ENCODE measurements at regions not wholly inside any gene's neighbourhood (a gene's known extent, or its start where the extent isn't known, plus 50 kb on each side); places are given as distances from the start of the nearest gene placed in this dataset.
"Not testable (repeated sequence)": the region's sequence is repeated elsewhere in the genome, so short reads cannot be mapped to it uniquely, and the experiment has no call there.

- H3K9me3 ChIP-seq (ENCODE audit: control insufficient read depth, insufficient read depth, low read length); H3K27ac ChIP-seq (ENCODE audit: low read depth, low read length); H3K9ac ChIP-seq (ENCODE audit: low read depth, low read length); H3K36me3 ChIP-seq (ENCODE audit: control insufficient read depth, insufficient read depth, low read length); H3K4me3 ChIP-seq (ENCODE audit: low read depth, low read length); H3K4me1 ChIP-seq (ENCODE audit: control insufficient read depth, insufficient read depth, low read length): not testable (repeated sequence)
- H3K27me3 ChIP-seq (ENCODE audit: control insufficient read depth, insufficient read depth, low read length): peaks cover 51% of the 10 kb centered on the region
Observed at GRCh38 chr9:62881811-62882210, 1692.0 kb downstream of the SPATA31A7 start.

DNA sequence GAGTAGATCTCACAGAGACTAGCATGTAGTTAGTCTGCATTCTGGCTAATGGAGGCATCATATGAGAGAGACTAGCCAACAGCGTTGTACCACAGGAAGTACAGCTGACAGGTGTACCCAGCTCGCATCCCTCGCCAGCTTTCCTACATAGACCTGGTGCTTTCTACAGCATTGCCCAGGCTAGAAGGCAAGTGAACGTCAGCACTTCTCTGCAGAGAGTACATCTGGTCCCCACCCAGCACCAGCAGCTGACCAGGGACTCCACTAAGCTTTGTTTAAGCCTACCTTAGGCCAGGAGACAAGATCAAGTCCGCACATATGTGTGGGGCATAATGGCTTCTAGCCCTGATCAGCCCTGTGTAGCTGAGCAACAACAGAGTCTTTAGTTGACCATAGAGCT is 1692.9 kb downstream of the SPATA31A7 start:
- not testable (repeated sequence) for H3K4me3 ChIP-seq (ENCODE audit: low read depth, low read length); H3K4me1 ChIP-seq (ENCODE audit: control insufficient read depth, insufficient read depth, low read length); H3K36me3 ChIP-seq (ENCODE audit: control insufficient read depth, insufficient read depth, low read length); H3K9ac ChIP-seq (ENCODE audit: low read depth, low read length); H3K9me3 ChIP-seq (ENCODE audit: control insufficient read depth, insufficient read depth, low read length); H3K27ac ChIP-seq (ENCODE audit: low read depth, low read length)
- H3K27me3 ChIP-seq (ENCODE audit: control insufficient read depth, insufficient read depth, low read length): peaks cover 43% of the 10 kb centered on the region

- not testable (repeated sequence) for H3K9ac ChIP-seq (ENCODE audit: low read depth, low read length); H3K27ac ChIP-seq (ENCODE audit: low read depth, low read length); H3K9me3 ChIP-seq (ENCODE audit: control insufficient read depth, insufficient read depth, low read length); H3K27me3 ChIP-seq (ENCODE audit: control insufficient read depth, insufficient read depth, low read length); H3K4me3 ChIP-seq (ENCODE audit: low read depth, low read length); H3K4me1 ChIP-seq (ENCODE audit: control insufficient read depth, insufficient read depth, low read length); H3K36me3 ChIP-seq (ENCODE audit: control insufficient read depth, insufficient read depth, low read length)
Observed at GRCh38 chr9:62896692-62897091, 1706.9 kb downstream of the SPATA31A7 start.

- peak overlapping the region; percentile 55 for H3K4me3 ChIP-seq (ENCODE audit: low read depth, low read length)
- not testable (repeated sequence) for H3K9ac ChIP-seq (ENCODE audit: low read depth, low read length)
Observed at GRCh38 chr9:62897411-62898225, 1707.8 kb downstream of the SPATA31A7 start.

GRCh38 chr9:62899666-62900065 is 1709.8 kb downstream of the SPATA31A7 start:
- not testable (repeated sequence) for H3K9me3 ChIP-seq (ENCODE audit: control insufficient read depth, insufficient read depth, low read length); H3K36me3 ChIP-seq (ENCODE audit: control insufficient read depth, insufficient read depth, low read length); H3K27me3 ChIP-seq (ENCODE audit: control insufficient read depth, insufficient read depth, low read length); H3K4me3 ChIP-seq (ENCODE audit: low read depth, low read length); H3K27ac ChIP-seq (ENCODE audit: low read depth, low read length); H3K4me1 ChIP-seq (ENCODE audit: control insufficient read depth, insufficient read depth, low read length); H3K9ac ChIP-seq (ENCODE audit: low read depth, low read length)

More at GRCh38 chr9:62897411-62898225, 1707.8 kb downstream of the SPATA31A7 start:
- H3K36me3 ChIP-seq (ENCODE audit: control insufficient read depth, insufficient read depth, low read length); H3K27me3 ChIP-seq (ENCODE audit: control insufficient read depth, insufficient read depth, low read length); H3K27ac ChIP-seq (ENCODE audit: low read depth, low read length); H3K9me3 ChIP-seq (ENCODE audit: control insufficient read depth, insufficient read depth, low read length); H3K4me1 ChIP-seq (ENCODE audit: control insufficient read depth, insufficient read depth, low read length): not testable (repeated sequence)

DNA sequence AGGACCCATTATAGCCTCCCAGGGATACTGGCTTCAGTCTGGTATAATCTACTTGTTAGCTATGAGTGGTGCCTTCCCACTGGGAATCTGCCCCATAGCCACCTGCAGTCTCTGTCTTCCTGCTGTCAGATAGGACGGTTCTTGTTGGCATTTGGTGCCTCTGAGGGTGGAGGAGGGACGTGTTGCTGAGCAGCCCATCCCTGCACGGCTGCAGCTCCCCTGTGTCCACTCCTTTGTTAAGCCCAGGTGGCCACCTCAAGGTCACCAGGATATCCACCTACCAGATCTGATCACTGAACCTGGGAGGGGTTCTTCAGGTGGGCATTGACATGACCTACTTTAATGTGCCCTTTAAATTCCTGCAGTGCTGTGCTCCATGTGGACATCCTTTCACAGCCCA is 1714.2 kb downstream of the SPATA31A7 start:
- not testable (repeated sequence) for H3K4me1 ChIP-seq (ENCODE audit: control insufficient read depth, insufficient read depth, low read length); H3K9ac ChIP-seq (ENCODE audit: low read depth, low read length); H3K27me3 ChIP-seq (ENCODE audit: control insufficient read depth, insufficient read depth, low read length); H3K27ac ChIP-seq (ENCODE audit: low read depth, low read length); H3K9me3 ChIP-seq (ENCODE audit: control insufficient read depth, insufficient read depth, low read length); H3K36me3 ChIP-seq (ENCODE audit: control insufficient read depth, insufficient read depth, low read length); H3K4me3 ChIP-seq (ENCODE audit: low read depth, low read length)

GRCh38 chr9:62905722-62906121 is 1715.9 kb downstream of the SPATA31A7 start:
- H3K27ac ChIP-seq (ENCODE audit: low read depth, low read length); H3K9ac ChIP-seq (ENCODE audit: low read depth, low read length); H3K4me3 ChIP-seq (ENCODE audit: low read depth, low read length); H3K36me3 ChIP-seq (ENCODE audit: control insufficient read depth, insufficient read depth, low read length); H3K4me1 ChIP-seq (ENCODE audit: control insufficient read depth, insufficient read depth, low read length); H3K27me3 ChIP-seq (ENCODE audit: control insufficient read depth, insufficient read depth, low read length); H3K9me3 ChIP-seq (ENCODE audit: control insufficient read depth, insufficient read depth, low read length): not testable (repeated sequence)

DNA sequence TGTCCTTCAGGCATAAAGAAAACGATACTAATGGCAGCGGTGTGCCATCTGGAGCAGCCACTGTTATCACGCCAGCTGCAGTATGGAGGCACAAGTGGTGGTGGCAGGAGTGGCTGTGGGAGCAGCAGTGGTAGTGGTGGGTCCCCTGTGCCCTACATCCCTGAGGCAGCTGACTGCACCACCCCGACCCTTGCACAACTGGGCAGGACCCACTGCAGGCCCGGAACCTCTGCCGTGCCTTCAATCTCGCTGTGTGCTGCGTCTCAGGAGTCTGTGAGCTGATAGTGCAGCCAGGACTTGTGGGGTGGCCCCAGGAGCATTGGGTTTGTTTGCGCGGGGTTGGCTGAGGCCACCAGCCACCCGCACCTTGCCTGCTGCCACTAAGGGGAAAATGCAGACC is 1718.0 kb downstream of the SPATA31A7 start:
- not testable (repeated sequence) for H3K36me3 ChIP-seq (ENCODE audit: control insufficient read depth, insufficient read depth, low read length); H3K27ac ChIP-seq (ENCODE audit: low read depth, low read length); H3K9me3 ChIP-seq (ENCODE audit: control insufficient read depth, insufficient read depth, low read length); H3K9ac ChIP-seq (ENCODE audit: low read depth, low read length); H3K4me1 ChIP-seq (ENCODE audit: control insufficient read depth, insufficient read depth, low read length); H3K4me3 ChIP-seq (ENCODE audit: low read depth, low read length); H3K27me3 ChIP-seq (ENCODE audit: control insufficient read depth, insufficient read depth, low read length)

DNA sequence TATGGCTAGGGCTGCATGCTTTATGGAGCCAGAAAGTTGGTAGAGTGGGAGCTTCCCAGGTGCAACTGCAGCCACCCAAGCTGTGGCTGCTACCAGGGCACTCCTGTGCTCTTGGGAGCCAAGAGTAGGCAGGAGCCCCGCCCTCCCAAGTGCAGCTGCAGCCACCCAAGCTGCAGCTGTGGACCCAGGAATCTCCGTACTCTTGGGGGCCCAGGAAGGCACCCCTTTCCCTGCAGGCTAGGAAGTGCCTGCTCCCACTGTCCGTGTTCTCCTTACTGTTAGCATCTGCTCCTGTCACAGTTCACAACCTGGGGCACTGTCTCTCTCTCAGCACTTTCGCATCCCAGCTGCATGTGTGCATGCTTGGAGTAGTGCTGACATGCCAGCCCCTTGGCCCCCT is 1718.4 kb downstream of the SPATA31A7 start:
- H3K9ac ChIP-seq (ENCODE audit: low read depth, low read length); H3K27me3 ChIP-seq (ENCODE audit: control insufficient read depth, insufficient read depth, low read length); H3K27ac ChIP-seq (ENCODE audit: low read depth, low read length); H3K4me1 ChIP-seq (ENCODE audit: control insufficient read depth, insufficient read depth, low read length); H3K36me3 ChIP-seq (ENCODE audit: control insufficient read depth, insufficient read depth, low read length); H3K4me3 ChIP-seq (ENCODE audit: low read depth, low read length); H3K9me3 ChIP-seq (ENCODE audit: control insufficient read depth, insufficient read depth, low read length): not testable (repeated sequence)

DNA sequence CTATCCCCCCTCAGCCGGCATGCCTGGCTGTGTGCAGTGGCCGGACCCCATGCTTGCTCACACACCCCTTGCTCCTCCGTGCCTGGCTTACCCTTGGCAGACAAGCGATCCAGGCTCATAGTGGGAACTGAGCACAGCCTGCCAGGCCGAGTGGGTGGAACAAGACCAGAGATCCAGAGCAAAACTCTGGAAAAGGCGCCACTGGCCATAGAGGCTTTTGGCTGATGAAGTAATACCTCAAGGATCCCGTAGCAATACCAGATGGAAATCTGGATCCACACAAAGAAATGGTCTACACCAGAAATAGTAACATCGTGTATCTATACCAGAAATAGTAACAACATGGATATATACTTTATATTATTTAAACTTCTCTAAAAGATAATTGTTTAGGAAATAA is 1719.6 kb downstream of the SPATA31A7 start:
- H3K9ac ChIP-seq (ENCODE audit: low read depth, low read length); H3K9me3 ChIP-seq (ENCODE audit: control insufficient read depth, insufficient read depth, low read length); H3K4me3 ChIP-seq (ENCODE audit: low read depth, low read length); H3K27ac ChIP-seq (ENCODE audit: low read depth, low read length); H3K4me1 ChIP-seq (ENCODE audit: control insufficient read depth, insufficient read depth, low read length); H3K36me3 ChIP-seq (ENCODE audit: control insufficient read depth, insufficient read depth, low read length); H3K27me3 ChIP-seq (ENCODE audit: control insufficient read depth, insufficient read depth, low read length): not testable (repeated sequence)

GRCh38 chr9:62912278-62912677 is 1722.4 kb downstream of the SPATA31A7 start:
- H3K9me3 ChIP-seq (ENCODE audit: control insufficient read depth, insufficient read depth, low read length); H3K4me1 ChIP-seq (ENCODE audit: control insufficient read depth, insufficient read depth, low read length); H3K27me3 ChIP-seq (ENCODE audit: control insufficient read depth, insufficient read depth, low read length); H3K27ac ChIP-seq (ENCODE audit: low read depth, low read length); H3K4me3 ChIP-seq (ENCODE audit: low read depth, low read length); H3K9ac ChIP-seq (ENCODE audit: low read depth, low read length); H3K36me3 ChIP-seq (ENCODE audit: control insufficient read depth, insufficient read depth, low read length): not testable (repeated sequence)

DNA sequence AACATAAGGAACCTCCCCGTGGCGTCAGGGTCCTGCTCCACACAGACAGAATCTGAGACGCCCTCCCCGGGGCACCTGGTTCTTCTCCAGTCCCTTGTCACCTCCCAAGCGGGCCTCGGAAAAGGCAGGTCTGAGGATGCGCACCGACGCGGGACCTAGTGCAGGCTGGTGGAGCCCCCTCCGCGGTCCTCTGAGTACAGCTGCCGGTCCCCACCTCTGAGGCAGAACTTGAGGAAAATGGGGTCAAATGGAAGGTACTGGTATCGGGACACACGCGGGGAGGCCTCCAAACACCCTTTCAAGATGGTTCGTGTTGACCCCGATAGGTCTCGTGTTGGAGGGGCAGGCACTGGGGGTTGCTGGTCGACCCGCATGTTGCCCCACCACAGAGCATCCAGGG is 1725.3 kb downstream of the SPATA31A7 start:
- H3K9me3 ChIP-seq (ENCODE audit: control insufficient read depth, insufficient read depth, low read length); H3K36me3 ChIP-seq (ENCODE audit: control insufficient read depth, insufficient read depth, low read length); H3K9ac ChIP-seq (ENCODE audit: low read depth, low read length); H3K4me1 ChIP-seq (ENCODE audit: control insufficient read depth, insufficient read depth, low read length); H3K4me3 ChIP-seq (ENCODE audit: low read depth, low read length); H3K27me3 ChIP-seq (ENCODE audit: control insufficient read depth, insufficient read depth, low read length); H3K27ac ChIP-seq (ENCODE audit: low read depth, low read length): not testable (repeated sequence)

Data from HUES48 (cell line).